HT-29 (cell line): ENCODE measurements at regions not wholly inside any gene's neighbourhood (a gene's known extent, or its start where the extent isn't known, plus 50 kb on each side); places are given as distances from the start of the nearest gene placed in this dataset.
A peak's percentile ranks its signal among the peaks of the same experiment; 100 is the strongest.

Experiments
- DNase-seq: peaks from one replicate; pipeline ENCODE4 v3.0.0-alpha.2; 2015; ENCODE audit warnings: low spot score

DNA sequence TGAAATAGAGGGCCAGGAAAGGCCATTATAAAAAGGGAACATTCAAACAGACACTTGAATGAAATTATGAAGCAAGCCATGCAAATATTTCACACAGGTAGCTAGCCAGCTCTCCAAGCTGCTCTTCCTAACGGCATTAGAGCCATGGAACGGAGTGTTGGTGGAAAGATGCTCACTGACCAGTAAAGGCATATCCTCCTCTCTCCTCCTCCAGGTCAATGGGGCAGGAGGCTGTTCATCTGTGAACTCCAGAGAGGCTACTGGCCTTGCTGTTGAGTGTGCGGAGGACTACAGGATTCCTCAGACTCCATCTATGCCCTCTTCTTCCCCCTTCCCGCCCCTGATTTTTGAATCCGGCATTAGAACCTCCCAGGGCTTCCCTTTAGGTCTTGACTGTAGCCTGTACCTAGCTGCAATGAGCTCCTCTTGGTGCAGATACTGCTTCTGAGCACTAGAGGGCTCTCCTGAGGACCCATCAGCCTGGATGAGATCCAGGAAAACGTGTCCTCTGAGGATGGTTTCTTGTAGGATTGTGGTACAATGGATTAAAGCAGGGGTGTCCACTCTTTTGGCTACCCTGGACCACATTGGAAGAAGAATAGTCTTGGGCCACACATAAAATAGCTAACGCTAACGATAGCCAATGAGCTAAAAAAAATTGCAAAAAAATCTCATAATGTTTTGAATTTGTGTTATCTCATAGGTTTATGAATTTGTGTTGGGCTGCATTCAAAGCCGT, 162.2 kb downstream of the SREK1 start:
- peak; percentile 80 for DNase-seq

DNA sequence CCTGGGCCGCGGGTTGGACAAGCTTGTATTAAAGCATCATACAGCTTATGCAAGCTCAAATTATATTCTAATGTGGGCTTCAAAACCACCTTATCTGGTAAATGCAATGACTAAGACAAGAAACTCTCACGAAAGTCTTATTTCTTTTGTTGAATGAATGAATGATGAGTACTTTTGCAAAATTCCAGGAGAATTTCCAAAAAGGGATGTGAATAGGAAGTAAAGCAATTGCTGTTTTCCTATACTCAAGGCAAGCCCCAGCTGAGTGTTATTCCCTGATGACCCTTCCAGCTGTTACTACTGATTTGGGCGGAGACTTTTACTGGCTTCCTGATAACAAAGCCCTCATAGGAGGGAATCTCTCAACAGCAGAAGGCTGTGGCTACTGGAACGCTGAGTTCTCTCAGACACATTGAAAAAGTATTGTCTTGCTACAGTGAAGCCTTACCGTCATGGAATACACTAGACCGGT, 162.8 kb downstream of the SREK1 start:
- no peak for DNase-seq

- DNase-seq: peak; percentile 82
These were observed 163.6 kb downstream of the SREK1 start for GRCh38 chr5:66307647-66308241.

DNA sequence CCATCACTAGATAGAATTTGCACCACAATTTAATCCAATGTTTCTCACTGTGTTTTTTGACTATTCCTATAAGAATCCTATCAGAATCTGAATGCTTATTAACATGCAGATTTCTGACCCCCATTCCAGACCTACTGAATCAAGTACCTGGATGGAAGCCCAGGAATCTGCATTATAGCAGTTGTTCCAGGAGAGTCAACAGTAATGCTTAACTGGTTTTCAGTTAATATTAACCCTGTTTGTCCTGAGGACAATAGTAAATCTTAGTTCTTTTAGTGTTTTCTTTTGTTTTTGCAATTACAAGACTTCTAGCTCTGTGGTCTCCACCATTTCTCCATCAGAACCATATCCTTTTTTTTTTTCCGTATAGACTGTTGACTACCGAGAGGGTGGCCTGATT, 168.2 kb downstream of the SREK1 start:
- no peak for DNase-seq

DNA sequence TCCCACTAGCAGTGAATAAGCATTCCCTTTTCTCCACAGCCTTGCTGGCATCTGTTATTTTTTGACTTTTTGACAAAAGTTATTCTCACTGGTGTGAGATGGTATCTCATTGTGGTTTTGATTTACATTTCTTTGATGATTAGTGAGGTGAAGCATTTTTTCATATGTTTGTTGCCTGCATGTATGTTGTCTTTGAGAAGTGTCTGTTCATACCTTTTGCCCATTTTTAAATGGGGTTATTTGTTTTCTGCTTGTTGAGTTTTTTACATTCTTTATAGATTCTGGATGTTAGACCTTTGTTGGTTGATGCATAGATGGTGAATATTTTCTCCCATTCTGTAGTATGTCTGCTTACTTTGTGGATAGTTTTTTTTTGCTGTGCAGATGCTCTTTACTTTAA, 171.7 kb downstream of the SREK1 start:
- DNase-seq: no peak

GRCh38 chr5:66322786-66323528, 178.9 kb downstream of the SREK1 start:
- no peak for DNase-seq

DNA sequence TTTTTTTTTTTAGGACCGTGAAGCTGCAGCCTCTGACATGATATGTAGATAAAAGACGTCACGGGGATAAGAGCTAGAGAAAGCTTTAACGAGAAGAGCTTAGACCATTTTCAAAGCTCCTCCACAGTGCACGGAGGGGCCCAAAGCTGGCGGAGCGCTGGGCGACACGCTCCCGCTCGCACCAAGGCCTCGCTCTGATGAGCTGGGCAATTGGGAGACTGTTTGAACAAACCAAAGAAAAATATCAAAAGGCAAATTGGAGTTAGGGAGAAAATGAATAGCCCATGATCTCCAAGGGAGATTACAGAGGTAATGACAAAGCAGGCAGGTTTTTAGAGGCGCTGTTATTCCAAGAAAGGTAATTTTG, 179.4 kb downstream of the SREK1 start:
- no peak for DNase-seq

GRCh38 chr5:66324357-66324756, 180.3 kb downstream of the SREK1 start:
- no peak for DNase-seq

DNA sequence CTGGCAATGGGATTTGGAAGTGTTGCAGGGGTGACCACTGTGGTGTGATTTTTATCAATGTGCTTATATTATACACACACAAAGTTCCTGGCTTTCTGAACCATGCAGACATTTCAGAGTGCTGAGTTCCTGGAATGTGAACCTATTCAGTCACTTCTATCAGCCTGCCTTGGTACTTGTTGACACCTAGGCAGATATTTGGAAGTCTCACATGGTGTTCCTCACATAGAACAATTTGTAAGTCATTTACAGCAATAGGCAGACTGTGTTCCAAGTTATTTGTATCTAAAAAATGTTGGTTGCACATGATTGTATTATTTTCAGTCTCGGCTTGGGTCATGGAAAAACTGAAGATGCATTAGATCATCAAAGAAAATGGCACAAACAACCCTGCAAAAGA, 182.2 kb downstream of the SREK1 start:
- no peak for DNase-seq

GRCh38 chr5:66327008-66327407, 182.9 kb downstream of the SREK1 start:
- no peak for DNase-seq

- no peak for DNase-seq
These were observed 185.0 kb downstream of the SREK1 start for GRCh38 chr5:66329078-66329477.

DNA sequence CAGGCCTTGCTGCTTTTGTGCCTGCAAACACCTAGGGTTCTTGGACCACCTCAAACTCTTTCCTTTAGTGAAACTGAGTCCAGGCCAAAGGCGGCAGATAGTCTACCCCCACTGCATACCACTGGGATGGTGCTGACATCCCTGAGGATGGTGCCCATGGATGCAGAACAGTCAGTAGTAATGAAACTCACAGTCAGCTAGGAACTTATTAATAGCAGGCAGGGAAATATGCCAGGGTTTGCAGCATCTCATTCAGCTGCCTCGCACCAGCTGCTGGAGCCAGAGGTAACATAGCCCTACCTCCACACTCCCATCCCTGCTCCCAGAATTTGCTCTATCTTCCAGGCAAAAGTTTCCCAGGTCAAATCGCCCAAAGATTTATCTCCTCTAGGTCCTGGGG, 189.1 kb downstream of the SREK1 start:
- no peak for DNase-seq

DNA sequence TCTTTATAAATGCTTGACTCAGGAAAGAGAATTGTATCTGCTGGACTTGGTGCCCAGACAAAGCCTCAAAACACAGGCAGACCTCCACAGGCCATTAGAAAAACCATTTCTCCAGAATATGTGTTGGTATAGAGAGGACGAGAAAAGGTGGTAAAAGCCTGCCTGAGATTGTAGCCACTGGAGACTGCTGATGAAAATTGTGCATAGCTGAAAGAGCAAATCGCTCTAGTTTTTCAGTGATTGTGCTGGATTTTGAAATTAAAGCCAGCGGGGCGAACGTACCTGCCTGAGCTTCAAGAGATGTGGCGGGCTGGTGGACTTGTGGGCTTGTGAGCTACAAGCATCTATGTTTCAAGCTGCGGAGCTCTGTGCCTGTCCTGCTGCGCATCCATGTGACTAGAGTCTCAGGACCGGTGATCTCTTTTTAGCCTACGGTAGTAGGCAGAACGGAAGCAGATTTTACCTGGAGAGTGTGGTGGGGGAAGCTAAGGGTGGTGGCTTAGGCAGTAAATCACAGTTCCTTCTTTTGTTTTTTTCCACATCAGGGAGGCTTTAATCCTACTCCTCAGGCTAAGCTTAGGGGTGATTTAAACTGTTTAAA, 193.6 kb downstream of the SREK1 start:
- DNase-seq: no peak

GRCh38 chr5:66338828-66339227, 194.7 kb downstream of the SREK1 start:
- DNase-seq: no peak

- DNase-seq: no peak
These were observed 195.8 kb downstream of the SREK1 start for GRCh38 chr5:66339896-66340295.

- DNase-seq: no peak
These were observed 196.7 kb downstream of the SREK1 start for GRCh38 chr5:66340786-66341185.

DNA sequence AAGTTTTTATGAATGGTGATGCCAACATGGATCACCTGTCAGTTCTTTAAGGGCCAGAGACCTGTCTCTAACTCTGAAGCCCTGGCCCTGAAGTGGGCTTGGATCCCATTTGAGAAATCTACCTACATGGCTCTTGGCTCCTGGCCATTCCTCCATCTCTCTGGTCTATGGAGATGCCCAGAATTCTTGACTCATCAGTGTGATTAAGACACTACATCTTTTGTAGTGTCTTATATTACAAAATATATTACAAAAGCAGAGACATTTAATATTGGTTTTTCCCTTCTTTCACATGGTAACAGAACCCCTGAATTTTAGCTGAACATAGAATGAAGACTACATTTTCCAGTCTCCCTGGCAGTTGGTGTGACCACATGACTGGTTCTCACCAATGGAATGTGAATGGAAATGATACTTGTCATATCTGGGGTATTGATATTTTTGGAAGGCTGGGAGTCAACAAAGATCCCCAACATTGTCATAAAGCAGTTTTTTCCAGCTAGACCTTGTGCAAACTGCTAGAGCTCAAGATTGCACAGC, 198.3 kb downstream of the SREK1 start:
- DNase-seq: no peak

- DNase-seq: no peak
These were observed 199.4 kb downstream of the SREK1 start for GRCh38 chr5:66343370-66344071.

DNA sequence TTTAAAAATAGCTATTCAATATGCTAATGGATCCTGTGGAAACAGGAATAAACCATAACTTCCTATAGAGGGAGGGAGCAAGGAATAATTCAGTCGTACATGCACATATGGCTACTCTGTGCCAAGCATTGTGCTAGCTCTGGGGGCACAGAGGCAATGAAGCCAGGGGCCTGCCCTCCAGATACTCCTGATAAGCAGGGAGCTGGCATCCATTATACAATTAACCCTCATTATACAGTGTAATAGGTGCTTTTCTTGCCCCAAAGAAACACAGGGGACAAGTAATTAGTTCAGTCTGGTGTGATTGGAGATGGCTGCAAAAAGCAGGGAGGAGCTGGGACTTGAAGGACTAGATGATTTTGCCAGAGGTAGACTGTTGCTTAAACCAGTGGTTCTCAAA, 200.4 kb downstream of the SREK1 start:
- no peak for DNase-seq

DNA sequence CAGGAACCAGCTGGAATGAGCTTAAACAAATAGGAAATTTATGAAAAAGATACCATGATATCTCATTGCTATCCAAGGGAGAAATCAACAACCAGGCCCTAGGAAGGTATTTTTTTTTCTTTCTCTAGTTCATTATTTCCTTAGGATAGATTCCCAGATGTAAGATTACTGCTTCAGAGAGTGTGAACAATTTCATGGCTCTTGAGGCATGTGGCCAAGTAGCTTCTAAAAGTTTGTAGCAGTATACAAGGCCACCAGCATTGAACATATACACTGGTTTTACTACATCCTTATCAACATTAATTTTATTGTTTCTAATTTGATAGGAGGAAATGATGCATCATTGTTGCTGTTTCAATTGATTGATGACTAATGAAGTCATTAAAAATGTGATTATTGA, 201.2 kb downstream of the SREK1 start:
- DNase-seq: no peak

DNA sequence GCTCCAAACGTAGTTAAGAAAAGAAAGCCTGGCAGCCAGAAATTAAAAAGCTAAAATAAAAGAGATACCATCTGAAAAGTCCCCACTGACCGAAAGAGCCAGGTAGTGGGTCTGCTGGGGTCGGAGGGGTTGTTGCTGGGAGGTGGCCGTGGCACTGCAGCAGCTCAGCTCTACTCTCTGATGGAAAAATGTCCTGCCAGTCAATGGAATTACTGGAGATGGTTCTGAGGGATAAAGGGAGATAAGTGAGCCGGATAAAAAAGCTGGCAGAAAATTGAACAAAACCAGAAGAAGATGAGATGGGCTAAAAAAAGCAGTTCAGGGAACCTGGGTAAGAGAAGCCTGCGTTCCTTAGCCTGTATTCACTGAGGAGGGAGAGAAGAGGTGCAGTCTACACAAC, 202.8 kb downstream of the SREK1 start:
- no peak for DNase-seq
